ENCODE measurements at regions not wholly inside any gene's neighbourhood (a gene's known extent, or its start where the extent isn't known, plus 50 kb on each side); places are given as distances from the start of the nearest gene placed in this dataset.

DNA sequence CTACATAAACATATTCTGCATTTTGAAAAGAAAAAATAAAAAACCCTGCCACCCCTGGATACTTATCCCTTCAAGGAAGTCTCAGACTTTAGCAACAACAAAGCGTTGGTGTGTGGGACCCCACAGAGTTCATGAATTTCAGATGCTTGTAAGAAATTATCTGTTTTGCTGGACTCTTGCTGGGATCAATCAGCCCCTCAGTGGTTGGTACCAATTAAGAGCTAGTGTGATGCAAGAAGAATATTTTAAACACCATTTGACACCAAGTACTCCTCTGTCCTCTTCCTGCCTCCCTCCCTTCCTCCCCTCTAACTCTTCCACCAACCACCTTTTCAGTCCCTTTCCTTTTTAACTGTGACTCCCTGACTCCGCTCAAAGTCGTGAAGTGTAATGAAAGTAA lies 51.5 kb downstream of the SST start:
- DNase-seq (ENCODE audit: low spot score) = no peak

DNA sequence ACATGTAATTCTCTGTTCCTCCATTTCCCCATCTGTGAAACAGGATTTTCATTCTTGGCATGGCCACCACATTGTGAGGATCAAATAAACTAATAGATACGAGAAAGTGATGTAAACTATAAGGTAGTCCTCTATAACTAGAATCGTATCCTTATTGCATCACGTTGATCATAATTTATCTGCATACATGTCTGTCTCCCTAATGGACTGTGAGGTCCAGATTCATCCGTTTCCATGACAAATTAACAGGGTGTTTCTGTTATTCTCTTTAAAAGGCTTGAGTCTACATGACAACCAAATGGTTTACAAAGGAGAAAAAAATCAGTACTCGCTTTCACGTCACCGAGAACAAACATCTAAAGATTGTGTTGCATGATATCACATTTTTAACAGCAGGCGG lies 53.0 kb downstream of the SST start:
- no peak for DNase-seq (ENCODE audit: low spot score)

DNA sequence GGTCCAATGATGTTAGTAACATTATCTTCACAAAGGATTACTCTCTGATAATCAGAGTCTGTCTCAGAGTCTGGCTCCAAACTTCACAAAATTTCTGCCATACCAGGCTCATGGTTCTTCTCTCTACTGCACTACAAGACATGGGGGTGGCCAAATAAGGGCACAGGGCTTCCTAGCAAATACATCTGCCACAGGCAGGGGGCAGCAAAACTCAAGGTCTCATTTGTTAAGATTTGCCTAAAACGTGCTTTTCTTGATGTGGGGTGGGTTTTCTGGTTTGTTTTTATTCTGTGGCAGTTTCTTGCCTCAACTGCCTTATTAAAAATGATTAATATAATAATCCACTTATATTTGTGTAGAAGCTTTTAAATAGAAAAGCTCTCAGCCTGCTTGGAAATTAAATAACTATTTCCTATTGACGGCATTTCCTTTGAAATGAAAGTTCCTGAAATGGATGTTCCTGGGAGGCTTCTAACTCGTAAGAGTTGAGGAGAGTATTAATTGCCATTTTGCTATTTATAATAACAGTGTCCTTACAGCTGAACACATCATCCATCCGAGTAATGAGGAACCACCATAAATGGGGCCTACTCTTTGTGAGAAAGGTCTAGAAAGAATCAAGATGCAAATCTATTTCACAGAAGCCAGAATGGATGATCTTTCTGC lies 53.8 kb downstream of the SST start:
- peak; percentile 75 for DNase-seq (ENCODE audit: low spot score)

DNA sequence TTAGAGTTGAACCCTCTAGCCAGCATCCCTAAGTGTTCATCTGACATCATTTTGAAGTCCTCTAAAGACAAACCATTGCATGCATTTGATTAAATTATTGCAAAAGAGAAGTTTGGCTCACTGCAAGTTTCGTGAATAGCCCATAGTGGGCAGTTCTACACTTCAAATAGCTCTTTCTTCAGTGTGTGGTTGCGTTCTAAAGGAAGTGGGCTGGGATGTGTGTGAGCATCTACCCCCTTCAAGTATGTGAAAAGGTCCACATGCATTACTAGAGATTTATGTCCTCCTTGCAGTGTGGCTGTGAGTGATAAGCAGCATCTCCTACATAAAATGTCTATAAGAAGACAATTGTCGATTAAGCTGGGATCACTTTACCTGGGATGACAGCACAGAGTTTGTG lies 54.6 kb downstream of the SST start:
- DNase-seq (ENCODE audit: low spot score) = no peak

DNA sequence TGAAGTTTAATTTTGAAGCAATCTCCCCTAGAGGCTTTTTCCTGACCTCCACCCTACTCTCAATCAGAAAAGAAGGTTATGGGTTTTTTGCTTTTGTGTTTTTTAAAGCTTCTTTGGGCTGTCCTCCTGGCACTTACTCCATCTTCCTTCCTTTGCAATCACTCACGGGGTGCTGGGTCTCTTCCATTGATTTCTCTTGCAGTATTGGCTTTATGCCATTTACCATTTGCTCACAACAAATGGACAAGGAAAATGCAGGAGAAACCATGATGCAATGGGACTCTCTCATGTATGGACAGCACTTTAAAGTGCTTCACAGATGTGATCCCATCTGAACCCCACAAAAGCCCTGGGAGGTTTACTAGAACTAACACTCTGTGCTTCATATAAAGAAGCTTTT lies 57.5 kb downstream of the SST start:
- DNase-seq (ENCODE audit: low spot score) = no peak

DNA sequence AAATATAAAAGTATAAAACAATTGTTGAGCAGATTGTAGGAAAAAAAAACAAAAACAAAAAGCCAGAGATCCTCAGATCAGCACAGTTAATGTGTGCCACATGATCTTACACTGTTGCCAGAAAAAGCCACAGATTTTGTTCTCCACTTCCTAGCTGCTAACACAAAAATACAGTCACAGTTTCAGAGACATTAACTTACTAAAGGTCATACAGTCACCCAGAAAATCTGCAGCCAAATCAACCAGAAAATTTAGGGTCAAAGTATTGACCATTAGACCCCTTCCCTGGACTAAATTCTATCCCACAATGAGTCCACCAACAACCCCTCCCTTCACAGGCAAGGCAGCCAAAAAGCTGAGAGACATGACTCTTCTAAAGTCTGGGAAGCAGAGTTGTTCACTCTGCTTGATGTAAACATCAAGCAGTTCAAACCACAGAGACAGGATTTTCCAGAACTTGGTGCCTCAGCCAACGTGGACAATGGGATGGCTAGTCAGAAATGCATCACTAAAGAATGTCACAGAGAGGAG lies 59.1 kb downstream of the SST start:
- peak; percentile 60 for DNase-seq (ENCODE audit: low spot score)

DNA sequence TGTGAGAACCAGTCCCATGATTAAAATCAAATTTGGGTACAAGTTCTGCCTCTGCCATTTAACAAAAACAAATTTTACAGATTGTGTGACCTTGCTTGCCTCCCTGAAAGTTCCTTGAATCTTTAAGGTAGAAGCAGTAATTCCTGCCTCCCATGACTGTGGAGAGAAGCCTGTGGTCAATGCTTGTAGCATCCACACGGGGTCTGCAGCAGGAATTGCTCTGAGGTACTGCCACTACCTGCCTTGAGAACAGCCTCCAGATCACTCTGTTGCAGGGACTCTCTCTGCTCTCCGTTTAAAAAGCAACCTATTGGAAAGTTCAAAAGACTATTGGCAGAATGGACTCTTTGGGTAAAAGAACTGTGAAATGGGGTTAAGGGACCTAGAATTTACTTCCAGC lies 75.9 kb downstream of the SST start:
- DNase-seq (ENCODE audit: low spot score) = no peak

DNA sequence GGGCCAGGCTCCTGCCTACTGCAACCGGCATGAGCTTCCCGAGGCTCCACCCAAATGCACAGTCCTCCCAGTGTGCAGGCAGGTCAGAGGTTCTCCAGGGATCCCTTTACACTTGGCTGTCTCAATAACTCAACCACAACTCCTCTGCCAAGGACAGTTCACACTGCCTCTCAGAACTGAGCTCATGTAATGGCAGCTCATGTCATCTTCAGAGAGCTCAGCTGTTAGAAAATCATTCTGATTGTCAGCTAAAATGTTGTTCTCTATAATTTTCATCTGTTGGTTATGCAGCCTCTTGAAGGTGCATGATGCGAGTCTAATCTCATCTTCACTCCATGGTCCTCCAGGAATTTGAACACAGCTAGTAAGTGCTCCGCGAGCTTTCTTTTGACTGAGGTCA lies 76.7 kb downstream of the SST start:
- DNase-seq (ENCODE audit: low spot score) = no peak

DNA sequence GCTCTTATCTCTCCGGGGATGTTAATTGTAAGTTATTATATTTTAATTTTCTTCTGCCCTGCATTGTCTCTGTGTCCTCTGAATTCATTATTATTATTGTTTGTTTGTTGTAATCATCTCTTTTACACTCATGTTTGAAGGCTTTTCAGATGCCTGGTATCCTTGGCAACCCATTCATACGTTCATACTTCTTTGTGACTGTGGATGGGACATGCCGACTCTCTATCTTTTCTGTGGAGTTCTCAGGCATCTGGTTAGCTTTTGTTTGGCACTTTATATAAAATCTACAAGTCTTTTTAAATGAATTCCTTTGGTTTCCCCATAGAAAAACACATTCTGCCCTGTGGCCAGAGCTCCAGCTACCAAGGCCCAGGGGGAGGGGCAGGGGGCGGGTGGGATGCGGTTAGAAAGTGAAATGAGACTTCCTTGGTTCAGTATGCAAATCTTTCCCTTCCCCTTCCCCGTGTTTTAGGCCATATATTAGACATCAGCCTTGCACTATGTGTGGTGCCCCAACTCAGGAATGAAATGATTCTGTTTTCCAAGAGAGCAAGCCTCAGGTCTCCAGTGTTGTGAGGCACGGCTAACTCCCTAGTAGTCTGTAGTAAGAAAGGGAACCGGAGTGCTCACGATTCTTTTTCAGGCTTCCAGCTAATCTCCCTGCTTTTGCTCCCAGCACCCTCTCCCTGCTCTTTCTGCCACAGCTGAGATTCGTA lies 79.2 kb downstream of the SST start:
- no peak for DNase-seq (ENCODE audit: low spot score)

DNA sequence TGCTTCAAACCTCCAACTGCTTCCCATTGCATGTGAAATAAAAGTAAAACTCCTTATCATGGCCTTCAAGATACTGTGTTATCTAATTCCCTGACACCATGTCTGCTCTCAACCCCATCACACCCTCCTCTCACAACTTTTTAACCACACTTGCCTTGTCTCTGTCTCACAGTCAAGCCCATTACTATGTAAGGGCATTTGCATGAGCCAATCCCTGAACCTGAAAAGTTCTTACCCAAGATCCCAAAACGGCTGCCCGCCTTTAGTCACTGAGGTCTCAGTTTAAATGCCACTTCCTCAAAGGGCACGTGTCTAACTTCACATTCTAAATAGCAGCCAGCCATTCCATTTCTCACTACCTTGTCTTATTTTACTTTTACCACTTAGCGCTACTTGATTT lies 83.1 kb downstream of the SST start:
- no peak for DNase-seq (ENCODE audit: low spot score)

DNA sequence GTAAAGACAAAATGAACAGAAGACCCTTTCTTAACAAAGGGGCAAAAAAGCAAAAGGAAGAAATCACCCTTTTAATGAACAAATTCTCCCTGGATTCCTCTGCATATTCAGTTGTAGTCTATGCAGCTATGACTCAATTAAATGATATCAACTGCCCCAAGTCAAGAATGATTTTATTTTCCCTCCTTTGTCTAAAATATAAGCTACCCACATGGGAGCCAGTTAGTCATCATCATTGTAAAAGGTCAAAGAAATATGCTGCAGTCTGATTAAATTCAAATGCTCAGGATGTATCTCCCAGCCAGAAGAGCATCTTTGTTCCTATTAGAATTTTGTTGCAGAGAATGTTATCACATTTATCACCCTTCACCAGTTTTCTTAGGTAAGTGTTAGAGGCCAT lies 84.0 kb downstream of the SST start:
- peak; percentile 16 for DNase-seq (ENCODE audit: low spot score)

DNA sequence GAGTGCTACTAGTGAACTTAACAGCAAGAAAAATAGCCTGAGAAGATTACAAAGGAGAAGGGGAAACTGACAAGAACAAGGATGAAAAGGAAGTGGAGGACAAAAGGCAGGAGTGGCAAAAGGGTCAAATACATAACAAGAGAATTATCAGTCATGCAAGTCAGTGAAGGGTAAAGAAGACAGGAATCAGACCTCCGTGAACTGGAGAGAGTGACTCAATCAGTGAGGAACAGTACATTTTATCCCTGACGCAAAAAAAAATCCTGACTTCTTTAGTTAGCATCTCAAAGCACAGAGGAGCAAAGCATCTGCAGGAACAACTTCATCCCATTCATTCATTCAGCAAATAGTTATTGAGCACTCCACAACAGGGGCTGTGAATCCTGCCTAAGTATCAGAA lies 97.8 kb downstream of the SST start:
- no peak for DNase-seq (ENCODE audit: low spot score)

DNA sequence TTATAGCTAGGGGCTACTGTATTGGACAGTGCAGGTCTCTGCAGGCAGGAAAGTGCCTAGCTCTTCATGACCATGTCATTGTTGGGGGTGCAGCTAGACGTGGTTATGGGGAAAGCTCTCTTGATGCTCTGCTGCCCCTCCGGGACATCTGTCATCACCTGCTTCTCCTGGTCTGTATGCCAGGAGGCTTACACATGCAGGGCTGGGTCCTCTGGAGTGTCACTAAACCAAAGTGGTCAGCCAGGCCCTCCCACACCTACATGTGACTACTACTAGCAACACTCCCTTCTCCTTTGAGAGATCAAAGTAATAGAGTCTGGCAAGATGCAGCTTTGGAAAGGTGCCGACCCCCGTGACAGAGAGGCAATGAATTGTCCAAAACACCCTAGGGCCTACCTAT lies 98.5 kb downstream of the SST start:
- no peak for DNase-seq (ENCODE audit: low spot score)

DNA sequence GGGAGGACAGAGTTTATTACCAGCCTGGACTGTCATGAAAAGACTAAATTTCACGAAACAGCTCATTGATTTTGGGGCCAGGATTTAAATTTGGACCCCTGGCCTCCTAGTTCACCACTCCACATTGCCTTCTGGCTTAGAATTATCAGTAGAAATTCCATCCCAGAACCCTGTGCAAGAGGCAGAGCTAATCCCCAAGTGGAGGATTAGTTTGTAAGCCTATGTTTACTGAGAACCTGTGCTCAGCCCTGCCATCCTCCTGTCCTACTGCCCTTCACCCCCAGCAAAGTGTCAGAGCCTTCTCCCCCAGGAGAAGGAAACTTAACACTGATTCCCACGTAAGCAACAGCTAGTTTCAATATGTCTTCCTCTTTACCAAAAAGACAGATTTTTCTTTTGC lies 99.4 kb downstream of the SST start:
- DNase-seq (ENCODE audit: low spot score) = no peak

DNA sequence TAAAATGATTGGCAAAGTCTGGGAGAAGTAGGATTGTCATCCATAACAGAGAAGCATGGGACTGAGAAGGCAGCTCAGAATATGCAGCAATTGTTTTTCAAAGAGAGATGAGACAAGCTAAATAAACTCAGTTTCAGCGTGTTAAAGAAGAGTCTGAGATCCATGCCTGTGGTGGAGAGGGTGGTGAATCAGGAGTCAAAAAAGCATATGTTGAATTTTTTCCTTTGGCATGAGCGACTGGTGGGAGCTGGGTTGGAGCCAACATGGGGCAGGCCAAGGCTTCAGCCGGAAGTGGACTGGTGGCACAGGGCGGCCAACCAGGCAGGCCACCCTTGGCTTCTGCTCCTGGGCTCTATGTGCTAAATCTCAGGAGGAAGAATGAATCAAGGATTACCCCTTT lies 102.0 kb downstream of the SST start:
- peak; percentile 14 for DNase-seq (ENCODE audit: low spot score)

DNA sequence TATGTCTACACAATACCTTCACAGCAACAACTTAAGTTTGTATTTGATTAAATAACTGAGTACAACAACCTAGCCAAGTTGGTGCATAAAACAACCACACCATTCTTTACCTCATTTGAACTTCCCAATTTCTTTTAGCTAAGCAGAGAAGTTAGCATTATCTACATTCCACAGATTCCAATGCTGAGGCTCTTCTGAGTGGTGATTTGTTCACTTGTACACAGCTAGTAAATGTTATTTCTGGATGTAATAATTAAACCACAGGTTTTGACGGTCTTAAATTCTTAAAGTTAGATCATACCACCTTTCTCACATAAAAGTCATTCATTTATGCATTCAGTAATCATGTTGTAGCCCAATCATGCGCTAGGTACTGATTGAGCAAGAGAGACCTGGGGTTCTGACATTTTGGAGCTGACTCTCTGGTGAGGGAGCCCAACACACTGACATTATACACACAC lies 102.5 kb downstream of the SST start:
- DNase-seq (ENCODE audit: low spot score) = peak; percentile 78

DNA sequence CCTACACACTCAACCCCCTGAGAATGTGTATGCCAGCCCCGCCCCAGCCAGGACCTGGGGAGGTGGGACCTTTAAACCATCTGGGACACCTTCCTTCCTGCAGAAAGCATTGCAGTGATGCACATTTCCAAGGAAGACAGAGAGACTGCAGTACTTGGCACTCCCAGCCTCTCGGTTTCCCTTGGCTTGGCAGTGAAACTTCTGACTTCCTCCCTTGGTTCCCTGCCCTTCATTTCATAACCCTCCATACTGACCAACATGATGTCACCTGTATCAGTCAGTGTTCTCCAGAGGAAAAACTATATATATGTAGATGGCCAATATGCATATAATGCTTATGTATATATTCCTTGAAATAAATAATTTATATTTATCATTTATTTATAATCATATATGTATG lies 103.2 kb downstream of the SST start:
- peak; percentile 56 for DNase-seq (ENCODE audit: low spot score)

DNA sequence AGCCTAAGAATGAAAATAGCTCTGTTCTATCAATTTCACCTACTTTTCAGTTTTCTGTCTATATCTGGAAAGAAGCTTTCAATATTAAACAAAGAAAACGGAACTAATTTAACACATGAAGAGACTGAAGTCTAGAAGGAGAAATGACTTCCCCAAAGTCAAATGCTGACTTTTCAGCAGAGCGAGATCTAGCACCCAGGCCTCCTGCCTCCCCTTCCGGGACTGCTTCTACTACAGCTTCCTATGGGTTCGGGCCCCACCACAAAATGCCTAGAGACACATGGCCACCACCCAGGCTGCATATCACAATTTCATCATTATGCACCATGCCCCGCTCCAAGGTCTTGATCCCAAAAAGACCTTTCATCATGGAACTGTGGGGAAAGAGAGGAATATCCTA lies 104.5 kb downstream of the SST start:
- no peak for DNase-seq (ENCODE audit: low spot score)

DNA sequence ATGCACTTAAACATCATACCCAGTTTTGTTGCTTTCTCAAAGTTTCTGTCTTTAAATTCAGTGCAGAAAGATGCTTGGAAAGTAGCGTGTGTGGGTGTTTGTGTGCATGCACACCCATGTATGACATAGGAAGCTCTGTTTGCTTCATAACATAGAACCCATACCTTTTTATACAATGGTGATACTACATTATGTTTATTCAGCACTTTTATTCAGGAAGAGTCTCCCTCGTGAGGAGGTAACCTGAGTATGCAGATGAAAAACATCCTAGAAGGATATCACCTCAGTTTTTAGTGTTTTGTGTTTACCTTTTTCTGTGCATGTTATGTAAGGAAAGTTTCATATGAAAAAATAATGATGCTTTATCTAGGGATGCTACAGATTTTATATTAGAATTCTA lies 111.2 kb downstream of the SST start:
- no peak for DNase-seq (ENCODE audit: low spot score)

DNA sequence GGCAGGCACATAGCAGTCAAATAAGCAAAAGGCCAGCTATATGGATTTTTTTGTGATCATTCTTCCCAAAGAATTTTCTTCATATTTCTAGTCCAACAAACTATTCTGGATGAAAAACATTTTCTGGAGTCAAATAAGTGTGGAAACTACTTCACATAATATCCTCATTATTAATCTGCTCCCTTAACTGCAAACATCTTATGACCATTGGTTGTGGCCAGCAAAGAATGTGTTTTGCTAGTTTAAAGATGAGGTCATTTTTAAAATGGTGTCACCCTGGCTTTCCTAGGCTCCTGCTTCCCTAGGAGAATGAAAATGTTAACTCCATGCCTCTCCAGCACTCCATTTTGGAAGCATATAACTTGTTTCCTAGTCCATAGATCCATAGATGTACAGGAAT lies 118.8 kb downstream of the SST start:
- DNase-seq (ENCODE audit: low spot score) = peak; percentile 47

DNA sequence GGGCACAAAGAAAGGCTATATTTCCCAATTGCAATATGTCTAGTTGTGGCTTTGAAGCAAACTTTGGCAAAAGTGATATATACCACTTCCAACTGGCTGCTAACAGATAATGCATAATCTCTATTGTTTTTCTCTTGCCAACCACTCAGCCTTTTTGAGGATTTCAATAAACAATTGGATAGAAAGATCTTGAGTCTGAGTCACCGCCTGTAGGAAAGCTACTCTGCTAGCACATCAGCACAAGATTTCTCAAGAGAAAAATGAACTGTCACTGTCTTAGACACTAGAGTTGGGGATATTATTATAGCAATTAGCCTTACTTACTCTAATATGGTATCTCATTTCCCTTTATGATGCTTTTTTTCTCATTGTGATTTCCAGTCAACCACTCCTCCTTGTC lies 119.7 kb downstream of the SST start:
- DNase-seq (ENCODE audit: low spot score) = peak; percentile 40

DNA sequence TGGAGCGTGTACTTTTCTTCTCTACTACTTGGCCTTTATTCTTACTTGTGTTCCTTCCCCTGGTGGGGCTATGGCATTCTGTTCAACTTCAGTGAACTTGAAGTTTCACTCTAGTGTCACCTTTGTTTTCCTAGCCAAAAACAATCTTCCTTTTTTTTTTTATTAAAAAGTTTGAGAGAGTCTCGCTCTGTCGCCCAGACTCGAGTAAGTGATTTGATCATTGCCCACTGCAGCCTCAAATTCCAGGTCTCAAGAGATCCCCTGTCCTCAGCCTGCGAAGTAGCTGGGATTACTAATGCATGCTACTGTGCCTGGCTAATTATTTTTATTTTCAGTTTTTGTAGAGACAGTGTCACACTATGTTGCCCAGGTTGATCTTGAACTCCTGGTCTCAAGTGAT lies 124.8 kb downstream of the SST start:
- no peak for DNase-seq (ENCODE audit: low spot score)

DNA sequence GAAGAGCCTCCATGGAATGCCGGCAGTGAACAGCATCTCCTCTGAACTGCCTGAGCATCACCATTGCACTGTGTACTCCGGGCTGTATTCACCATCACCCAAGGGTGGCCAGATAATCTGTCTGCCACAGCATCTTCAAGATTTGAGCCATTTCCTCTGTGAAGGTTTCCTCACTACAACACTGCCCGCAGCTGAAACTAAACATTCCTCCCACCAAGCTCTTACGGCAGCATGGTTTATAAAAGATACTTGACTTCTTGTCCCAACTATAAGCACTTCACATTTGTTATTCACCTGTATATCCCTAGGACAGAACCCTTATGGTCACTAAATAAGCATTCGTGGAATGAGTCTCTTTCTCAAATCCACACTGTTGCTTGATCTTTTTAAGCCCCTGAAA lies 125.9 kb downstream of the SST start:
- no peak for DNase-seq (ENCODE audit: low spot score)

DNA sequence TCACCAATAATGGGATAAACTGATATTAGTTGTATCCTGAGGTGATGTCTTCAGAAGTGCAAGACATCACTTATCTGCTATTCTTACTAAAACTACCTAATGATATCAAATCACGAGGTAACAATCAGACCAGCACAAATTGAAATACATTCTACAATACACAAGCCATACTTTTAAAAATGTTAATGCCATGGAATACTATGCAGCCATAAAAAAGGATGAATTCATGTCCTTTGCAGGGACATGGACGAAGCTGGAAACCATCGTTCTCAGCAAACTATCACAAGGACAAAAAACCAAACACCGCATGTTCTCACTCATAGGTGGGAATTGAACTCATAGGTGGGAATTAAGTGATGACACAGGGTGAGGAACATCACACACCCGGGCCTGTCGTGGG lies 129.3 kb downstream of the SST start:
- DNase-seq (ENCODE audit: low spot score) = no peak
